ENCODE measurements at regions not wholly inside any gene's neighbourhood (a gene's known extent, or its start where the extent isn't known, plus 50 kb on each side); places are given as distances from the start of the nearest gene placed in this dataset.

DNA sequence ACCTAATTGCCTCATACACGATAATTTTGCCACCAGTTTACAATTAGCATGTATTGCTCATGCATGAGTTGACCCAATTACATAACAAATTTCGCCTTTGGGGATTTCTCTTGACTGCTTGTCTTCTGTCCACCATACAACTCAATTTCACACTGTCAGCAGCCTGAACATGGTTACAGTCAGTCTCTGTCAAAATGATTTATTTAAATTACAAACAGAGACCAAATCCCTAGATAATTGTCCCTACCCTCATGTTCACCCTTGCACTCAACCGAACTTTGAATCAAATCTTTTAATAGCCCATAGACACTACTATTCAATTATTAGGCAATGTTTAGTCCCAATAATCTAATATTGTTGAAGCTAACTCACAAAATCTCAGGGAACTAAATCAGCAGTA, 59.7 kb upstream of the NEBL start:
- no peak overlapping the region for H3K4me3 ChIP-seq (ENCODE audit: low read depth, low read length)
- TF ChIP-seq, protein P1, sequence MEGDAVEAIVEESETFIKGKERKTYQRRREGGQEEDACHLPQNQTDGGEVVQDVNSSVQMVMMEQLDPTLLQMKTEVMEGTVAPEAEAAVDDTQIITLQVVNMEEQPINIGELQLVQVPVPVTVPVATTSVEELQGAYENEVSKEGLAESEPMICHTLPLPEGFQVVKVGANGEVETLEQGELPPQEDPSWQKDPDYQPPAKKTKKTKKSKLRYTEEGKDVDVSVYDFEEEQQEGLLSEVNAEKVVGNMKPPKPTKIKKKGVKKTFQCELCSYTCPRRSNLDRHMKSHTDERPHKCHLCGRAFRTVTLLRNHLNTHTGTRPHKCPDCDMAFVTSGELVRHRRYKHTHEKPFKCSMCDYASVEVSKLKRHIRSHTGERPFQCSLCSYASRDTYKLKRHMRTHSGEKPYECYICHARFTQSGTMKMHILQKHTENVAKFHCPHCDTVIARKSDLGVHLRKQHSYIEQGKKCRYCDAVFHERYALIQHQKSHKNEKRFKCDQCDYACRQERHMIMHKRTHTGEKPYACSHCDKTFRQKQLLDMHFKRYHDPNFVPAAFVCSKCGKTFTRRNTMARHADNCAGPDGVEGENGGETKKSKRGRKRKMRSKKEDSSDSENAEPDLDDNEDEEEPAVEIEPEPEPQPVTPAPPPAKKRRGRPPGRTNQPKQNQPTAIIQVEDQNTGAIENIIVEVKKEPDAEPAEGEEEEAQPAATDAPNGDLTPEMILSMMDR (IDR thresholded peaks at IDR 0.05; ENCODE audit: low read depth, low read length): no peak

- no peak overlapping the region for H3K4me3 ChIP-seq (ENCODE audit: low read depth, low read length)
- TF ChIP-seq, protein P1 (IDR thresholded peaks at IDR 0.05; ENCODE audit: low read depth, low read length): no peak
Observed at GRCh38 chr10:20955355-20955893, 58.3 kb upstream of the NEBL start.

- H3K4me3 ChIP-seq (ENCODE audit: low read depth, low read length): no peak overlapping the region
- TF ChIP-seq, protein P1 (IDR thresholded peaks at IDR 0.05; ENCODE audit: low read depth, low read length): no peak
Observed at GRCh38 chr10:20954519-20954918, 57.4 kb upstream of the NEBL start.

- TF ChIP-seq, protein P1 (IDR thresholded peaks at IDR 0.05; ENCODE audit: low read depth, low read length): no peak
- H3K4me3 ChIP-seq (ENCODE audit: low read depth, low read length): no peak overlapping the region
Observed at GRCh38 chr10:20953120-20953519, 56.0 kb upstream of the NEBL start.

DNA sequence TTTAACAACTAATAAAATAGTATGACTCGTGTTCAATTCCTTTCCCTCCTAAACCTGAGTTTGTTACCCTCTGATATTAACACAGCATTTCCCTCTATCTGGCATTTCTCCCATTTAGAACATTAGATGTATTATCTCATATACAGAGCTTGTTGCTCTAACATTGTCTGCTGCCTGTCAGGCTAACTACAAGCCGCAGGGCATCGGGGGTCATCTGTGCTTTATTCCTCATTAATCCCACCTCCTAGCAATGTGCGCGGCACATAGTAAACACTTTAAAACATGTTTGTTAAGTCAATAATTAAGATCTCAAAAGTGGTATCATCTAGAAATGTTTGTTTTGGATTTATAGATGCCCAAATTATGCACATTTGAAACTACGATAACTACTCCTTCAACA, 52.9 kb upstream of the NEBL start:
- TF ChIP-seq, protein P1 (IDR thresholded peaks at IDR 0.05; ENCODE audit: low read depth, low read length): no peak
- no peak overlapping the region for H3K4me3 ChIP-seq (ENCODE audit: low read depth, low read length)

DNA sequence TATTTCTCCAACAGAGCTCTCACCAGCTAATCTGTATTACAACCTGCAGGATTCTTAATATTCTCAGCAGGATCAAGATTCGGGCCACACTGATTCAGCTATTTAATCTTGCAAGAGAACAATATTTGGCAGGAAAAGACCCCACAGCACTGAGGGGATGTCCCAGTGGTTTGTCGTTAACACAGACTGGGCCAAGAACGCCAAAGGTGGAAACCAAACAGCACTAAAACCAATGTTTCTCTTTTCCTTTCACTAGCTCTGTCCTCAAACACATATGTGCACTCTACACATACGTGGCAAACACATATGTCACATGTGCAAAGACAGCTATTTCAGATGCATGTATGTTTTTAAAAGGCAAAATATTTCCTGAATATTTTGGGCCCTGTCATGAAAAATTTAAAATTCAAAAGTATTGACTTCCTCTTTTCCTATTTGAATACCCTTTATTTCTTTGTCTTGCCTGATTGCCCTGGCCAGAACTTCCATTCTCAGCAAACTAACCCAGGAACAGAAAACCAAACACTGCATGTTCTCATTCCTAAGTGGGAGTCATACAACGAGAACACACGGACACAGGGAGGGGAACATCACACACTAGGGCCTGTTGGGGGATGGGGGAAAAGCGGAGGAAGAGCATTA, 51.7 kb upstream of the NEBL start:
- H3K4me3 ChIP-seq (ENCODE audit: low read depth, low read length): no peak overlapping the region
- TF ChIP-seq, protein P1 (IDR thresholded peaks at IDR 0.05; ENCODE audit: low read depth, low read length): no peak

All from WI38 (cell line).